ENCODE measurements at regions not wholly inside any gene's neighbourhood (a gene's known extent, or its start where the extent isn't known, plus 50 kb on each side); places are given as distances from the start of the nearest gene placed in this dataset.

DNA sequence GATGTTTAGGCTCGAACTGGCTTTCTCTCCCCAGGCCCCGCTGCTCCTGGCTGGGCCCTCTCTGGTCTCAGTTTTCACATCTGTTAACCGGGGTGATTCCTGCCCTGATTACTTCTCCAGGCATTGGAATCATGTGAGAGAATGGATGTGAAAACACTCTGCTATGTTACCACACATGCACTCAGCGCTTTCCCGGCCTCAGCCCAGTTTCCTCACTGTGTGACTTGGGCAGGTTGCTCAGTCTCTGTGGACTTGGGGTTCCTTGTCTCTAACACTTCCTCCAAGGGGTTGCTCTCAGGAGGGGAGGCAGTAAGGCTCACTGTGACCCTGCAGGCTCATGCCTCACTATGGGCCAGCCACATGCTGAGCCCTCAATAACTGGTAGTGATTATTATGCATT lies 230.4 kb upstream of the HS6ST1 start:
- no peak for DNase-seq (ENCODE audit: low read depth in 1 of 2, low spot score in 1 of 2)

DNA sequence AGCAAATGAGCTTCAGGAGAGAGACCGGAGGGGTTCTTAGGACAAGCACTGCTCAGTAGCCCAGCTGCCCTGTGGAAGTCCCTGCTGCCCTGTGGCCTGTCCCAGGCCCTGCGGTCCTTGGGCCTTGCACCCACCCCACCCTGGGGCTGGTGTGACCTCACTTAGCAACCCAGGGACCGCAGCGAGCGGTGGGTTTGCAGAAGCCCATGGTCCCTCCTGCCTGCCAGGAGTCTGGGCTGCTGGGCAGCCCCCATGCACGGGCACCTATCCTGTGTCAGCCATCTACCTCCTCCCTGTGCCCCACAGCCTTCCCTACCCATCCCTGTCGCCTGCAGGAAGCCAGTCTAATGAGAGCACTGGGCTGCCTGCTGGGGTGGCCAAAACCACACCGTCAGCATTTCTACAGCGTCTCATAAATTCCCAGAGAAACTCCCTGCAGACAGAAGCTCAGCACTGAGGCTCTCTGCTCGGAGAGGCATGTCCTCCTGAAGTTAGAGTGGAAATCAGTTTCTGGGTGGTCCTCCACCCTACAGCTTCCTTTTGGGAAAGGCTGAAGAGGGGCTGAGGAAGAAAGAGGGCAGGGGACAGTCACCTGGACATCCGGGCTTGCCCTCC lies 231.1 kb upstream of the HS6ST1 start:
- no peak for DNase-seq (ENCODE audit: low read depth in 1 of 2, low spot score in 1 of 2)

DNA sequence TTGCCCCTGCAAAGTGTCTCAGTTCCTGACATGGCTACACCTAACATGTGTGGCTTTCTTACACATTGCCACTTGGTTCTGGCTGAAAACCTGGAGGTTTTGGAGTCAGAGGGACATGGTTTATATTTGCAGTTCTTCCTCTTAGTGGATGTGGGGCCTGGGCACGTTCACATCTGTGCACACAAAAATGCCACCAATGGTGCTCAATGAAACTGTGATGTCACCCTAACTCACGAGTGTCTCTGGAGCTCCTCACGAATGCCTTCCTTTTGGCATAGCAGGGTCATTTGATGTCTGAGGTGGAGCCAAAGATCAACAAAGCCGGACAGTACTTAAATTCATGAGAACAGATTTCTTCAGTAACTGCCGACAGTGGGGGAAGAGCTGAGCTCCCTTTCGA lies 231.7 kb upstream of the HS6ST1 start:
- no peak for DNase-seq (ENCODE audit: low read depth in 1 of 2, low spot score in 1 of 2)

DNA sequence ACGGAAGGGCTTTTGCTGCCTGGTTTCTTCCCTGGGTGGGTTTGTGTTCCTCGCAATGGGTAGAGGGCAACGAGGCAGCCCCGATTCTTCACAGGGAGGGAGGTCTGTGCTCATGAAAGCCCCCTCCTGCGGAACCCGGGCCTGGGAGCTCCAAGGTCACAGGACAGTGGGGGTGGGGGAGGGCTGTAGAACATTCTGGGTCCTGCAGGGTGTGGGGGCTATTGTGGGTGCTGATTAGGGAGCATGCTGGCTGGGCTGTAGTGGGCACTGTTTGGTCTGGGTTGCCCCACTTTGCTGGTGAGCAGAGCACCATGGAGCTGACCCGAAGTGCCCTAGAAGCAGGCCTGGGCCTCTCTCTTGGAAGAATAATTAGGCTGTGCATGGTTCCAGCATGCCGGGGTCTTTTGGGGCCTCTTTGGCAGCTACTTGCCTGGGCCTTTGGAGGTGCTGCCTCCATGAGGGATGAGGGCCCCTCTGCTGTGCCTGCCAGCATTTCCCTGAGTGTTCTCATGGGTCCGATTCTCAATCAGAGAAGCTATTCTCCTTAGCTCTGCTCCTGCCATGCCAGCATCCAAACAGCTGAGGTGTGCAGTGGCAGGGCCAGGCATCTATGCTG lies 232.2 kb upstream of the HS6ST1 start:
- no peak for DNase-seq (ENCODE audit: low read depth in 1 of 2, low spot score in 1 of 2)

DNA sequence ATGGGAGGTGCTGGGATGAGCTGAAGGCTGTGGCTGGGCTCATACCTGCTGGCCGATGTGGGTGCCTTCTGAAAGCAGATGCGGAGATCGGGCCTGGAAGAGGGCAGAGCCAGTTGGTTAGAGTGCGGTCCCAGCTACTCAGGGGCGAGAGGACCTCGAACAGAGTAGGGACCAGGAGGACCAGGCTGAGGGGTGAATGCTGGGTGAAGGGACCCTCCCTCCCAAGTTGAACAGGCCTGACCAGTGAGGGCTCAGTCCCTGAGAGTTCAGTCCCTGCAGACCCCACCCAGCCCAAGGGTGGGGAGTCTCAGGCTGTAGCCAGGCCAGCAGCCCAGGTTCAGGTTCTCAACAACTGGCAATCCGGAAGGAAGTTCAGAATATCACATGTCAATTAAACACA lies 232.8 kb upstream of the HS6ST1 start:
- no peak for DNase-seq (ENCODE audit: low read depth in 1 of 2, low spot score in 1 of 2)

DNA sequence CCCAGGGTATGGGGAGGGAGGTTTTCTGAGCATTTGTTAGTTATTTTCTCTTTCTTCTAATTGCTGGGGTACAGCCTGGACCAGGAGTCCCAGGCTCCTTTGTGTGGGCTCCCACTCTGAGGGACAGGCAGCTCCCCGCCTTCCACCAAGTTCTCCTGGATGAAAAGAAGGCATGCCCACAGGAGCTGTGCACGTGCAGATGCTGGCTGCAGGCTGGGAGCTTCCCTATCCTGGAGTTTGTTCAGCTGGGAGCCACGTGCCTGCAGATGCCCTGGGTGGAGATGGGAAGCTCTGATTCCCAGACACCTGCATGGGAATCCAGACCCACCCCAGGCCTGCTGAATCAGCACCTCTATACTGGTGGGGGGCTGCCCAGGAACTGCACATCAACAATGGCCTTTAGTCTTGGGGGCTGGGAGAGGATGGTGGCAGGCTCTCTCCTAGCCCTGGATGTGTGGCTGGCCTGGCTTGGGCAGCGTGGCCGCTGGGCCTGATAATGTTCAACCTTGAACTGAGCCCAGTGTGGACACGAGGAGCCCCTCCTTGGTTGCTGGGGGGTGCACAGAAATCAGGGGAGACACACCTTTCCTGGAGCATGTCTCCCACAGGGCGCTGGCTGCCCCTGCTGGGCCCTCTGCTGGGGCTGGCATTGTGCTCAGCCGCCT lies 233.6 kb upstream of the HS6ST1 start:
- no peak for DNase-seq (ENCODE audit: low read depth in 1 of 2, low spot score in 1 of 2)

DNA sequence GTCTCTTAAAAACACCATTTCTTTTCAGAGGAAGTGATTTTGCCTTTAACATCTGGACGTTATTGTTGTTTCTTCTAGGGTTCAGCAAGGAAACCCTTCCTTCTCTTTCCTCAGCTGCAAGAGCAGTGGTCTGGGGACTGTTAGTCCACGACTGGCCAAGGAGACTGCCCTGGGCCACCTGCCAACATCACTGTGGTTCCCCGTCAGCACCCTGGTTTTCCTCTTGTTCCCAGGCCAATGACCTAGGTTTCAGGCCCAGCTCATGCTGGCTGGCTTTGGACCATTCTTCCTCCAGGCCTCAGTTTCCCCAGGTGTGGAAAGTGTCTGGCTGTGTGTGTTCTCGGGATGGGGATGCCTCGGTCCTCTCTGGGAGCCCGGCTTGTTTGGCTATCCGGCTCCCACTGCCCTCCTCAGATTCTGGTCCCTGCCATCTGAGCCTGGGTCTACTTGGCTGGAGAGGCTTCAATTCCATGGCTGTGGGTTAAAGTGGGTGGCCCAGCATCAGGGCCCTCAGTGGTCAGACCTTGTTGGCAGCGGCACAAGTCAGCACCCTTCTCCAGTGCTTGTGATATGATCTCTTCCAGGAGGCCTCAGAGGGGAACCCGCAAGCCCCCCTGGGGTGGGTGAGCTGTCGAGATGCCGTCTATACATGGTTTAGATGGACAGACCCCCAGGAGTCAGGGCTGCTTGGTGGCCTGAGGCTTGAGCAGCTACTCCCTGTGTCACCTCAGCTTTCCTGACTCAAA lies 234.3 kb upstream of the HS6ST1 start:
- DNase-seq (ENCODE audit: low read depth in 1 of 2, low spot score in 1 of 2), result no peak

DNA sequence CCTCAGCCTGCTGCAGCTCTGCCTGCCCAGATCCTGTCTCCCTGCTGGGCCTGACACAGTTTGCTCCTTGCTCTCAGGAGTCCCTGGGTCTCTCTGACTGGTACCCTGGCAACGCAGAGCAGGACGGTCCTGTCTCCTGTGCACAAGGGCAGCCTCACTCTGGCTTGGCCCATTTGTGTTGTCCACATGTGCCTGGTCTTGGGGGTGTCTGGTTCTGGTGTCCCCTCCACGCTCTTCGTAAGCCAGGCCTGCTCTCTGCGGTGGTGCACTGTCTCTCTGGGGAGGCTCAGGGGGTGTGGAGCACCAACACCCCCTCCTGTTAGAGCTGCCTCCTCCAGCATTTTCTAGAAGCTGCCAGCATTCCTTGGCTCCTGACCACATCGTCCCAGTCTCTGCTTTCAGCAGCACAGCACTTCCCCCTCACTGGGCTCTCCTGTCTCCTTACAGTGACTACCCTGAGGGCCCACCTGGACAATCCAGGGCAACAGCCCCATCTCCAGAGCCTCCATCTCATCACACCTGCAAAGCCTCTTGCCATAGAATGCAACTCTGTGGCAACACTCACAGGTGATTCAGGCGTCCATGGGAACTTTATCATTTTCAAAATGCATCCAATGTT lies 235.6 kb upstream of the HS6ST1 start:
- no peak for DNase-seq (ENCODE audit: low read depth in 1 of 2, low spot score in 1 of 2)

DNA sequence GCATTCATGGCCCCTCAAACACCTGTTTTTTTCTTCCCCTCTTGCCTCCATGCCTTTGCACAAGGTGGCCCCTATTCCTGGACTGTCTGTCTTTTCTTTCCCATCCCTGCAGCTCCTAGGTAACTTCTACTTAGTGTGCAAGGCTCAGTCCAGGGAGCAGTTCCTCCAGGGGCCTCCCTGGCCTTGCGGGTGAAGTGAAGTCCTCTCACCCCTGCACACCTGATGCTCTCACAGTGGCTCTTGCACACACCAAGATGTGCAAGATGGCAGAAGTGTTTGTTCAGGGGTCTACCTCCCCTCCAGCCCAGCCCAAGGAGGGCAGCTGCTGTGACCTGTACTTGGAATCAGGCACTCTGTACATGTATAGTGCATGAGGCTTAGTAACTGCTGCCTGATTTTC lies 236.8 kb upstream of the HS6ST1 start:
- no peak for DNase-seq (ENCODE audit: low read depth in 1 of 2, low spot score in 1 of 2)

DNA sequence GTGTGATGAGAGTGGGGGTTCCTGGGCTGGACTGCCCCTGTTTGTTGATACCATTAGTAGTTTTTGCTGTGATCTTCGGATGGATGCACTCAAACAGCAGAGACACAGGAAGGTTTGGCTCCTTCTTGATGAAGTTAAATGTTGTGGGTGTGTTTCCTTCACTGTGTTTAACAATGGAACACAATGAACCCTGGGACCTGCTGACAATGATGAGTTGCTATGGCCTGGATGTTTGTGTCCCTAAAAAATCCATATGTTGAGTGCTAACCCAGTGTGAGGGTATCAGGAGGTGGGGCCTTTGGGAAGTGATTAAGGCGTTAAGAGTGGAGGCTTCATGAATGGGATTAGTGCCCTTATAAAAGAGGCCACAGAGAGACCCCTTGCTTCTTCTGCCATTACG lies 237.4 kb upstream of the HS6ST1 start:
- DNase-seq (ENCODE audit: low read depth in 1 of 2, low spot score in 1 of 2), result no peak

DNA sequence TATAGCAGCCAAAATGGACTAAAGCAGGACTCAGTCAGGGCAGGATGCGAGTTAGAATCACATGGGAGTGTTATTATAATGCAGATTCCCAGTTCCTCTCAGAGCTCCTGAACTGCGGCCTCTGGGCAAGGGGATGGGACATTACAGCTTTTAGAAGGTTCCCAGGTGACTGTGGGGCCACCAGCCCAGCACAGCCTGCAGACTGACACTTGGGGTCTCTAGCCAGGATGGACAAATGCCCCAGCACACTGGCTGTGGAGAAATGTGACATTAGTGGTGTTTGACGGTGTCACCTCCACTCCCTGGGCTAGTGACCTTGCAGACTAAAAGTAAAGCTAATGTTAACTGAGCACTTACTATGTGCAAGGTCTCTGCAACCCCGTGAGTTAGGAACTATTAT lies 238.0 kb upstream of the HS6ST1 start:
- DNase-seq (ENCODE audit: low read depth in 1 of 2, low spot score in 1 of 2), result no peak

DNA sequence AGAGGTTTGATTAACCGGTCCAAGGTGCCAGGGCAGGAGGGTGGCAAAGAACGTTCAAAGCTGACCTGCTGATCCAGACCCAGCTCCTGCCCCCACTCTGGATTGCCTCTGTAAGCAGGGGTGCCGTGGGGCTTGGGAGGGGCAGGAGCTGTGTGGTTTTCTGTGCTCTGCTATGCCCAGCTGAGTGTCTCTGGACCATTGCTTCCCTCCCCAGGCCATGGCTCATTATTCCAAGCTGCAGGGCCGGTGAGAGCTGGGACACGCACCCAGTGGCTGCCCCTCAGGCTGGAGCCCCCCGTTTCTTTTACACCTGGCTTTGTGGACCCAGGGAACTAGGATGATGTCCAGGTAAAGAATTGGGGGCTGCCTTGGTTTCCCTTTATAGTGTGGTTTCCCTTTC lies 238.4 kb upstream of the HS6ST1 start:
- no peak for DNase-seq (ENCODE audit: low read depth in 1 of 2, low spot score in 1 of 2)

DNA sequence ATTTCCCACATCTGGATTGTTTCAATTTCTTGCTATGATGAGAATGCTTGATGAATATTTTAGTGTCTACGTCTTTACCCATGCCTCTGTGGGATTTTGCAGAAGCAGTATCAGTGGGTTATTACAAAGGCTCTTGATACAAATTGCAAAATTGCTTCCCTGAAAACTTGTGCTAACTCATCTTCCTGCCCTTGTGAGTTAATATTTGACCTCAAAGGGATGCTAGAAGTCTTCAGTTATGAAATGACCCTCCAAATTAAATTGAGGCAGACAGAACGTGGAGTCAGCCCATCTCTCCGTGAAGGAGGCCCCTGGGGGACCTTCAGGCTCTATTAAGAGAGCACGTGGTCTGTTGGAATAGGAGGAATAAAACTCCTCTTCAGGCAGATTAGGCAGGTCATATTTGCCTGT lies 239.2 kb upstream of the HS6ST1 start:
- DNase-seq (ENCODE audit: low read depth in 1 of 2, low spot score in 1 of 2), result no peak

DNA sequence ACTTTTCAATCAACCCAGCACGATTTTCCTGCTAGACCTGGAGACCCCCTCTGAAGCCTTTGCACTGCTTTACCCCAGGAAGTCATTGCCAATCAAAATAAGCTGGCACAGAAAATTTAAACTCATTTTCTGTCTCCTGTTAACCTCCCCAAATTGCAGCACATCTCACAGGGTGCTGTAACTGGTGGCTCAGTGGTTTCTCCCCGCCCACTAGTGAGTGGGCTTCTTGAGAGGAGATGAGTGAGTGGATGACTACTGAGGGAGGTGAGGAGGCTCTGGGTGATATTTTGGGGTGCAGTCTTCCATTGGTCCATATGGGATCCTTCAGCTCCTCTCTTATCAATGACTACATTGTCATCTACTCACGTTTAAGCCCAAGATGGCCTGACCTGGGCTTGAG lies 239.8 kb upstream of the HS6ST1 start:
- DNase-seq (ENCODE audit: low read depth in 1 of 2, low spot score in 1 of 2), result no peak

DNA sequence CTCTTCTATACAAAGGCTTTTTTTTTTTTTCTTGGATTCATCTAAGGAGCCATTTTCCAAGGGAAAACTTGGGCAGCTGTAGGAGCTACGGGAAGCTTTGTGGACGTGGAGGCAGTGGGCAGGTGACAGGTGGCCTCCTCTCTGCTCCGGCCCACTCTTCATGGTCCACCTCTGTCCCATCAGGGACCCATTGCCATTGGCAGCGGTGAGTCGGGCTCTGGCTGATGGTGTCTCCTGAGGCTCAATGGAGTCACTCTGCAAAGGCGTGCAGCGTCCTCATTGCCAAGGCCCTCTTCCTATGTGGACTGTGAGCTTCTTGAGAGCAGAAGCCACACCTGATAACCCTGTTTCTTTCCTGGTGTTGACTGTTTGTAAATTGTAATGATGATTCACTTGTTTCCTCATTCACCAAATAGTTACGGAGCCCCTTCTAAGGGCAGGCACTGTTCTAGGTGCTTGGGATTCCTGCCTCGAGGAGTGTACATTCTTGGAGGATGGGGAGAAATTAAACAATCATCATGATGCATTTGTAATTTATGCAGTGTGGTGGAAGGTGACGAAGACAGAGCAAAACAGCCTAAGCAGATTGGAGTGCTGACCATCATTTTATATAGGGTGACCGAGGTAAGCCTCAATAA lies 240.3 kb upstream of the HS6ST1 start:
- DNase-seq (ENCODE audit: low read depth in 1 of 2, low spot score in 1 of 2), result no peak

DNA sequence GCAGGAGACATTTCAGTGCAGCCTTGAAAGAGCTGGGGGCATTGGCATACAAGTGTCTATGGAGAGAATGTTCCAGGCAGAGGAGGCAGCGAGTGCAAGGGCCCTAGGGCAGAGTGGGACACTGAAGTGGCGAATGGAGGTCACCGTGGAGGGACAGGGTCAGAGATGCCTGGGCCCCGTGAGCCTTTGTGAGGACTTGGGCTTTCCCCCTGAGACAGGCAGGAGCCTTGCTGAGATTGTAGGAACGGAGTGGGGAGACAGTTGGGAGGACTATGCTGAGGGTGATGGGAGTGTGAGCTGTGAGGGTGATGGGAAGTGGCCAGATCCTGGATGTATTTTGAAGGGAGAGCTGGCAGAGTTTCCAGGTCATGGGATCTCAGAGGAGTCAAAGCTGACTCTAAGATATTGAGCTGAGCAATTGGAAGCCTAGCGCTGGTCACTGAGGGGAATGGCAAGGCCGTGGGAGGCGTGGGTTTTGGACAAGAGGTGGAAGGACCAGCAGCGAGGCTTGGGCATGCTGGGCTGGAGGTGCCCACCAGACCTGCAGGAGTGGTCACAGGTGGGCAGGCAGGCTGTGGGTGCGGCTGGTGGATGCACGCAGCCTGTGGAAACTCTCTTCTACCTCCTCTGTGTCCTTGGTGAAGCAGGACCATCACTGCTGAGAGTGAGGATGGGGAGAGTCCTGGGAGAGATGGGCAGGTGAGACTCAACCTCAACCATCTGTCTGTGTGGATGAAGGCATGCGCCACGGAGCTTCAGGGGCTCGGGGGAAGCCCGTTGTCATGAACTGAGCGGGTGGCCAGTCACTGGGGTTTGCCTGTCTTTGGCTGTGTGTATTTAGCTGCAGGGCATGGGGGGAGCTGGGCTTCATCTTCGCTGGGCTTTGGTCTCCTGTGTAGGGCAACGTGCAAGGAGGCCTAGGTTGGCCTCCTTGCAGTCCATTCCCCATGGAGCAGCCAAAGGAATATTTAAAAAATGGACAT lies 241.2 kb upstream of the HS6ST1 start:
- no peak for DNase-seq (ENCODE audit: low read depth in 1 of 2, low spot score in 1 of 2)

DNA sequence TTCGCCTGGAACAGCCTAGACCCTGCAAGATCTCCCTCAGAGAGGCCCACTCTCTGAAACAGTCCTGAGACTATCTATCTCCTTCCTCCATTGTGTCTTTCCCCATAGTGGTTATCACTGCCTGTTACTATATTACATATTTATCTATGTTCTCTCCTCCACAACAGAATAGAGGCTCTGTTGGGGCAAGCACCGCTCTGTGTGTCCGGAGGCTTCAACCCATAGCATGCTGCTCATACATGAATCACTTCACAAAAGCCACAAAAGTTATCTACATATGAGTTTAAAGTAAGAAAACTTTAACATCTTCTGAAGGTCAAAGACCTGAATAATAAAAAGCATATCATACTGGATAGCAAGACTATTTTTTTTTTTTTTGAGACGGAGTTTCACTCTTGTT lies 242.1 kb upstream of the HS6ST1 start:
- no peak for DNase-seq (ENCODE audit: low read depth in 1 of 2, low spot score in 1 of 2)

DNA sequence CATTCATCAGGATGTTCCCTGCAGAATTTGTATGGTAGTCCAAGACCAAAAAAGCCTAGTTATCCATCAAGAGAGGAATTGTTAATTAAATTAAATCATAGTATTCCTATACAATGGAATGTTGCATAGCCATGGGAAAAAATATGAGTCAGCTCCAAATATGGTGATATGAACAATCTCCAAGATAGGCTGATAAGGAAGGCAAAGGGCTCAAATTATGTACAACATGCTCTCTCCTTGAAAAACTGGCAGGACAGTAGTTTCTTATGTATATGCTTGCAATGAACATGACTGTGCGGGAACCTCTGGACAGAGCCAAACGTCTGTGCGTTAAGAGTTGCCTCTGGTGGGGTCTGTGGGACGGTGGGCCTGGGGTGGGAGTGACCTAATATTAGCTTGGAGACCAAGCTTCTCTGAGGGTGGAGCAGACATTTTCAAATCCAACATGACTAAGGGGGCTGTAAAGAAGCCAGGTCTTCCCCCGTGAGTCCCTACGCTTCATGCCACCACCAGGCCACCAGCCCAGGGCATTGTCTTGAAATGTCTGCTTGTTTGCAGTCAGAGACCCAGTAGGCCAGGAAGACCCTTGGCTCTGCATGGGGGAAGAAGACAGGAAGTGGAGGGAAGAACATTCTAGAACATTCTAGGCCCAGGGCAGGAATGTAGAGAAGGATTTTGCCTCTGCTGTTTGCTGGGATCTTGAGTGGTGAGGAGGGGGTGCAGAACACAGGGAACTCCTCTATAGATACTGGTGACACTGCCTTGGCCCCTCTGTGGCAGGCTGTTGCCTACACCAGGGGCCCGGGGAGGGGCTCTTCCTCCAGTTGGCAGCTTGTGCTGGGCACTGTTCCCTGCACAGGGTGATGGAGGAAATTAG lies 244.0 kb upstream of the HS6ST1 start:
- DNase-seq (ENCODE audit: low read depth in 1 of 2, low spot score in 1 of 2), result no peak

DNA sequence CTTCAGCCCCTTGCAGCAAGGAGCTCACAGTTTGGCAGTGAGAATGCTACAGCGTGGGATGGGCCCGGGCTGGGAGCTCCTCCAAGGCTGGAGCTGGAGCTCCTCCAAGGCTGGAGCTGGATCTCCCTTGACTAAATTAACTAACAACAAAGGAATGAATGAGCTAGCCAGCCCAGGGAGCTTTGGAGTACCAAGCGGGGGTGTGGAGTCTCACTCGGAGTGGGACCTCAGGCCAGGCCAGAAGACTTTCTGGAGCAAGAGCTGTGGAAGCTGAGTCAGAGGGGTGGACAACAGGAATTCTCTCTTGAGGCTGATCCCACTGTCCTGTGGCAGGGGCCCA lies 244.7 kb upstream of the HS6ST1 start:
- no peak for DNase-seq (ENCODE audit: low read depth in 1 of 2, low spot score in 1 of 2)
